Thyroid gland (tissue), 4 donors: ENCODE measurements at regions not wholly inside any gene's neighbourhood (a gene's known extent, or its start where the extent isn't known, plus 50 kb on each side); places are given as distances from the start of the nearest gene placed in this dataset.
"Not testable (repeated sequence)": the region's sequence is repeated elsewhere in the genome, so short reads cannot be mapped to it uniquely, and the experiment has no call there.

Experiments used
- DNase-seq, 2 donors: peaks; one replicate each; pipeline ENCODE4 v3.0.0-alpha.2; 2019
- H3K27ac ChIP-seq, 3 donors: fragments of 200-600 bp; sonication (generic); 1 replicate in 2 of 3; 2 replicates in 1 of 3; pipeline ENCODE4 v1.5.1; 2016 to 2019; ENCODE audit warnings: mild to moderate bottlenecking in 1 of 3, moderate library complexity in 1 of 3
- H3K27me3 ChIP-seq: fragments of 200-600 bp; sonication (generic); one replicate; pipeline ENCODE4 v1.5.1; 2019
- H3K36me3 ChIP-seq, 2 donors: fragments of 200-600 bp; sonication (generic); one replicate each; pipeline ENCODE4 v1.5.1; 2016 to 2019
- H3K4me1 ChIP-seq, 2 donors: fragments of 200-600 bp; sonication (generic); one replicate each; pipeline ENCODE4 v1.5.1; 2017 to 2019
- H3K4me3 ChIP-seq, 3 donors: fragments of 200-600 bp; sonication (generic); replicated peaks in 1 of 3; 1 replicate in 2 of 3; 2 replicates in 1 of 3; pipeline ENCODE4 v1.5.1; 2016; ENCODE audit warnings: mild to moderate bottlenecking in 1 of 3
- H3K9me3 ChIP-seq: fragments of 200-600 bp; sonication (generic); one replicate; pipeline ENCODE4 v1.5.1; 2017
- POLR2A ChIP-seq, 2 donors: fragments of 450-650 bp; IDR thresholded peaks; one replicate each; pipeline ENCODE4 v1.6.1; 2017; ENCODE audit warnings: antibody characterized with exemption in 2 of 2, mild to moderate bottlenecking in 2 of 2, moderate library complexity in 1 of 2
- WGBS, 2 donors: methylation state at CpG; one replicate each; pipeline ENCODE4 v1.1.5; 2017; 5-methylcytosine and 5-hydroxymethylcytosine counted together
- intact Hi-C: fragments of 100-400 bp; cut with DNase I; formaldehyde crosslinking; loops from one replicate; pipeline ENCODE4 v1.15.1; 2023
- TF ChIP-seq, protein P1 (sequence below), 6 experiments: fragments of 200-600 bp in 3 of 6; fragments of 450-650 bp in 3 of 6; sonication (generic) in 3 of 6; IDR thresholded peaks; one replicate each; pipeline ENCODE4 v1.5.1; 2016 to 2019; ENCODE audit warnings: antibody characterized with exemption in 6 of 6, mild to moderate bottlenecking in 2 of 6, inconsistent platforms in 1 of 6, moderate library complexity in 1 of 6

DNA sequence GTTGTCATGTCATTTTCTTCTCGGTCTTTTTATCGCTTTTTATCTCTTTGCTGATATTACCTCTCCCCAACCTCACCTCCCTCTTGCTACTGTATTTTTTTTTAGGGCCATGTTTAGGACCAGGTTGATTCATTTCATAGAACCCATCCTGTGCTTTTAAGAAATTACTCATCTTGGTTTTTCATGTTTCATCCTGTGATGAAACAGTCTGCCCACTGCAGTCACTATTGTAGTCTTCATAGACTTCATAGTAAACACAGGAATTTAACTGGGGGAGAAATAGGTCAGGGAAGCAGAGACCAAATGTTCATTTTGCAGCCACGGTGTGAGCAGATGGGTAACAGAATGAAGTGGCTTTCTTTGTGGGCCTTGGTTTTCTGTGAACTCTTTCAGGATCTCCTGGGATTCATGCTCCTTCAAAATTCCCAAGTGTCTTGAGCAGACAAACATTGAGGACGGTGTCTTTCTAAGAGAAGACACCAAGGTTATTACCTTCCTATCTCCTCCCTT, 161.8 kb downstream of the NAA11 start:
- 68 to 72% methylated on average over 4 of the region's 4 CpGs for WGBS, 2 donors
- Histone ChIP-seq H3K27me3 (no peaks in the 10 kb centered on the region), H3K27ac (no peak overlapping the region), H3K9me3 (no peaks in the 10 kb centered on the region), H3K36me3 (no peaks in the 10 kb centered on the region), H3K4me1 (no peaks in the 10 kb centered on the region), H3K4me3 (no peak overlapping the region)
- intact Hi-C loops = no loop called here
- TF ChIP-seq, protein P1, sequence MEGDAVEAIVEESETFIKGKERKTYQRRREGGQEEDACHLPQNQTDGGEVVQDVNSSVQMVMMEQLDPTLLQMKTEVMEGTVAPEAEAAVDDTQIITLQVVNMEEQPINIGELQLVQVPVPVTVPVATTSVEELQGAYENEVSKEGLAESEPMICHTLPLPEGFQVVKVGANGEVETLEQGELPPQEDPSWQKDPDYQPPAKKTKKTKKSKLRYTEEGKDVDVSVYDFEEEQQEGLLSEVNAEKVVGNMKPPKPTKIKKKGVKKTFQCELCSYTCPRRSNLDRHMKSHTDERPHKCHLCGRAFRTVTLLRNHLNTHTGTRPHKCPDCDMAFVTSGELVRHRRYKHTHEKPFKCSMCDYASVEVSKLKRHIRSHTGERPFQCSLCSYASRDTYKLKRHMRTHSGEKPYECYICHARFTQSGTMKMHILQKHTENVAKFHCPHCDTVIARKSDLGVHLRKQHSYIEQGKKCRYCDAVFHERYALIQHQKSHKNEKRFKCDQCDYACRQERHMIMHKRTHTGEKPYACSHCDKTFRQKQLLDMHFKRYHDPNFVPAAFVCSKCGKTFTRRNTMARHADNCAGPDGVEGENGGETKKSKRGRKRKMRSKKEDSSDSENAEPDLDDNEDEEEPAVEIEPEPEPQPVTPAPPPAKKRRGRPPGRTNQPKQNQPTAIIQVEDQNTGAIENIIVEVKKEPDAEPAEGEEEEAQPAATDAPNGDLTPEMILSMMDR (IDR thresholded peaks at IDR 0.05) = no peak
- TF ChIP-seq POLR2A (IDR thresholded peaks at IDR 0.05) = no peak
- no peak for DNase-seq

DNA sequence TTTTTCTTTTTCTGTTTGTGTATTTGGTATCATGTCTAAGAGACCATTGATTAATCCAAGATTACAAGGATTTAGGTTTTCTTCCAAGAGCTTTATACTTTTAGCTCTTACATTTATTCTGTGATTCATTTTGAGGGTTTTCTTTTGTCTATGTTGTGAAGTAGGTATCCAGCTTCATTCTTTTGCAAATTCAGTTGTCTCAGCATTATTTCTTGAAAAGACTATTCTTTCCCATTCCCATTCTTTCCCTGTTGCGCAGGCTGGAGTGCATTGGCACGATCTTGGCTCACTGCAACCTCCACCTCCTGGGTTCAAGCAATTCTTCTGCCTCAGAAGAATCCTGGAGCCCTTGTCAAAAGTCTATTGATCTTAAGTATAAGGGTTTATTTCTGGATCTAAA, 164.9 kb downstream of the NAA11 start:
- 90 to 95% methylated on average over 2 of the region's 2 CpGs for WGBS, 2 donors
- H3K27me3 ChIP-seq = no peaks in the 10 kb centered on the region
- no peak overlapping the region for H3K4me3 ChIP-seq
- no peak for DNase-seq
- H3K9me3 ChIP-seq = no peaks in the 10 kb centered on the region
- no peaks in the 10 kb centered on the region for H3K4me1 ChIP-seq
- H3K27ac ChIP-seq = no peak overlapping the region
- intact Hi-C loops = no loop called here
- no peaks in the 10 kb centered on the region for H3K36me3 ChIP-seq
- TF ChIP-seq POLR2A (IDR thresholded peaks at IDR 0.05) = no peak
- TF ChIP-seq, protein P1 (IDR thresholded peaks at IDR 0.05) = no peak

DNA sequence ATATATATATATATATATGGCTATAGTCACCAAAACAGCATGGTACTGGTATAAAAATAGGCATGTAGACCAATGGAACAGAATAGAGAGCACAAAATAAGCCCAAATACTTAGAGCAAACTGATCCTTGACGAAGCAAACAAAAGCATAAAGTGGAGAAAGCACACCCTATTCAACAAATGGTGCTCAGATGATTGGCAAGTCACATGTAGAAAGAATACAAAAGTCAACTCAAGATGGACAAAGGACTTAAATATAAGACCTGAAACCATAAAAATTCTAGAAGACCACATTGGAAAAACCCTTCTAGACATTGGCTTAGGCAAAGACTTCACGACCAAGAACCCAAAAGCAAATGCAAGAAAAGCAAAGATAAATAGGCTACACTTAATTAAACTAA, 167.2 kb downstream of the NAA11 start:
- intact Hi-C loops, H3K4me3 ChIP-seq, H3K27me3 ChIP-seq: not testable (repeated sequence)

DNA sequence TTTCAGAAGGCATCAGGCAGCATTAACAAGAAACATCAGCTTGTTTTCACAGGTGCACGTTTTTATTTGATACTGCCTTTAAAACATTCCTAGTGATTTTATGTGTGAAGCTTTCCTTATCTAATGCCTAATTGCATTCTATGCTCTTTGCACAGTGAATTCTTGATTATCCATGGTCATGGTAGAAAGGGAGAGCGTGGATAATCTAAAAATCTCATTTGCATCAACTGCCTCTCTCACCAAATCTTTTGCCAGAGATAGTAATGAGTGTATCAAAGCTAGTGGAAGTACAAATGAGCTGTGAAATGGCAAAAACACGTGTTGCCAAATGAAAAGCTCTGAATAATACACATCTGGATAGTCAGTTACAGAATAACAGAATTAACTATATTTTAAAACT, 170.5 kb downstream of the NAA11 start:
- DNase-seq = no peak

More for the DNA sequence above, 167.2 kb downstream of the NAA11 start:
- not testable (repeated sequence) for H3K4me1 ChIP-seq, DNase-seq, H3K36me3 ChIP-seq, H3K27ac ChIP-seq, H3K9me3 ChIP-seq
- WGBS, 2 donors = 78 to 86% methylated on average over 2 of the region's 2 CpGs

DNA sequence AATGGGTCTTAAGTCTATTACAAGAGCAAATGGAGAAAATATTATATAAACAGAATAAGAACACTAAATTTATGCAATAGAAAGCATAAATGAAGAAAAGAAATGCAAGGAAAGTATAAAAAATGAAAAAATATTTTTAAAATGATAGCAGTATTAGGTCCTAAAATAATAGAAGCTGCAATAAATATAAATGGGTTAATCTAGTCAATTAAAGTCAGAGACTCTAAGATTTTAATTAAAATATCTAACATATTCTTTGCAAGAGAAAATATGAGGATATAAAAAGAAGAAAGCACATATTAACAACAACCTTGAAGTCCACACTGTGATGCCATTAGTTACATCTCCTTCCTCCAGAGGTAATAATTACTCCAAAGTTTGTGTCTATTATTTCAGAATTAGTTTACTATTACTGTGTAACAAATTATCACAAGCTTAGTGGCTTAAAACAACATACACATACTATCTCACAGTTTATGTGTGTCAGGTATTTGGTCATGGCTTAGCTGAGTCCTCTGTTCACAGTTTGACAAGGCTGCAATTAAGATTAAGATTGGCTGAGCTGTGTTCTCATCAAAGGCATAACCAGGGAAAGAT, 174.9 kb downstream of the NAA11 start:
- intact Hi-C loops = no loop called here

More for the DNA sequence above, 170.5 kb downstream of the NAA11 start:
- Histone ChIP-seq H3K27me3 (no peaks in the 10 kb centered on the region), H3K4me1 (no peaks in the 10 kb centered on the region), H3K9me3 (no peaks in the 10 kb centered on the region), H3K36me3 (no peaks in the 10 kb centered on the region), H3K27ac (no peak overlapping the region), H3K4me3 (no peak overlapping the region)
- TF ChIP-seq, protein P1 (IDR thresholded peaks at IDR 0.05) = no peak
- no peak for TF ChIP-seq POLR2A (IDR thresholded peaks at IDR 0.05)
- intact Hi-C loops = no loop called here
- 60 to 68% methylated on average over 3 of the region's 3 CpGs for WGBS, 2 donors

More for the DNA sequence above, 174.9 kb downstream of the NAA11 start:
- TF ChIP-seq POLR2A (IDR thresholded peaks at IDR 0.05) = no peak
- TF ChIP-seq, protein P1 (IDR thresholded peaks at IDR 0.05) = no peak
- Histone ChIP-seq H3K36me3 (no peaks in the 10 kb centered on the region), H3K9me3 (no peaks in the 10 kb centered on the region), H3K27me3 (no peaks in the 10 kb centered on the region), H3K27ac (no peak overlapping the region), H3K4me1 (no peaks in the 10 kb centered on the region), H3K4me3 (no peak overlapping the region)
- DNase-seq = no peak
